GM12878 (cell line): ENCODE measurements at regions not wholly inside any gene's neighbourhood (a gene's known extent, or its start where the extent isn't known, plus 50 kb on each side); places are given as distances from the start of the nearest gene placed in this dataset.

Source experiments
- ATF2 ChIP-seq: IDR thresholded peaks from 2 replicates; pipeline ENCODE4 v1.6.1; 2012; ENCODE audit warnings: low read length, inconsistent platforms
- PBX3 ChIP-seq: IDR thresholded peaks from 2 replicates; pipeline ENCODE4 v1.6.1; 2011; ENCODE audit warnings: mild to moderate bottlenecking, low read depth, low read length, moderate library complexity; ENCODE audit not compliant: insufficient replicate concordance
- RB1 ChIP-seq: fragments of 450-650 bp; formaldehyde crosslinking; IDR thresholded peaks from 2 replicates; pipeline ENCODE4 v1.6.1; 2017; ENCODE audit warnings: mild to moderate bottlenecking, borderline replicate concordance
- RELB ChIP-seq: fragments of 450-650 bp; IDR thresholded peaks from 2 replicates; pipeline ENCODE4 v1.6.1; 2017; ENCODE audit warnings: low read depth, mild to moderate bottlenecking, moderate library complexity
- WRNIP1 ChIP-seq: IDR thresholded peaks from 2 replicates; pipeline ENCODE4 v1.6.1; 2011; ENCODE audit warnings: low read depth, low read length, improper control_type of control experiment, borderline replicate concordance
- ZBTB40 ChIP-seq: fragments of 450-650 bp; IDR thresholded peaks from 2 replicates; pipeline ENCODE4 v1.6.1; 2016; ENCODE audit warnings: mild to moderate bottlenecking, moderate library complexity, borderline replicate concordance
- ZNF207 ChIP-seq: fragments of 450-650 bp; IDR thresholded peaks from 2 replicates; pipeline ENCODE4 v1.6.1; 2014; ENCODE audit warnings: antibody characterized with exemption, mild to moderate bottlenecking, borderline replicate concordance

GRCh38 chr7:16055263-16055976, 365.9 kb downstream of the CRPPA start (continued):
- TF ChIP-seq ZBTB40: no peak
- no peak for TF ChIP-seq WRNIP1
- no peak for TF ChIP-seq RELB
- TF ChIP-seq PBX3: no peak
- no peak for TF ChIP-seq RB1
- no peak for TF ChIP-seq ZNF207
- no peak for TF ChIP-seq ATF2
